Pancreas (tissue), 10 donors: ENCODE measurements at regions not wholly inside any gene's neighbourhood (a gene's known extent, or its start where the extent isn't known, plus 50 kb on each side); places are given as distances from the start of the nearest gene placed in this dataset.
"Not testable (repeated sequence)": the region's sequence is repeated elsewhere in the genome, so short reads cannot be mapped to it uniquely, and the experiment has no call there.

Source experiments
- ATAC-seq, 4 donors: fragments of 200-7000 bp; cut with Tn5 transposase; one replicate each; pipeline versions ENCODE4 v1.8.0 to v1.9.1; 2020; ENCODE audit warnings: mild to moderate bottlenecking in 4 of 4, moderate library complexity in 4 of 4
- DNase-seq, 6 donors: peaks; one replicate each; pipeline ENCODE4 v3.0.0-alpha.2; 2020
- FAIRE-seq: peaks from 2 replicates; lab custom pipeline; 2012; peaks lifted over from hg19 to GRCh38; lab: Jason Lieb, UNC
- H3K27ac ChIP-seq, 4 donors: fragments of 200-600 bp; sonication (generic); 1 replicate in 3 of 4; 2 replicates in 1 of 4; pipeline versions ENCODE4 v1.5.0 to v1.8.0; 2020
- H3K27me3 ChIP-seq, 4 donors: fragments of 200-600 bp; one replicate each; pipeline ENCODE4 v1.8.0; 2021
- H3K36me3 ChIP-seq, 3 donors: fragments of 200-600 bp; sonication (generic) in 1 of 3; one replicate each; pipeline versions ENCODE4 v1.5.0 to v1.8.0; 2020 to 2021
- H3K4me1 ChIP-seq, 3 donors: fragments of 200-600 bp; one replicate each; pipeline ENCODE4 v1.8.0; 2021
- H3K4me3 ChIP-seq, 4 donors: fragments of 200-600 bp; sonication (generic) in 2 of 4; one replicate each; pipeline versions ENCODE4 v1.5.0 to v1.8.0; 2020 to 2021
- H3K9me3 ChIP-seq, 4 donors: fragments of 200-600 bp; one replicate each; pipeline ENCODE4 v1.8.0; 2021
- WGBS, 2 donors: extraction: QIAGEN DNeasy Blood & Tissue Kit; methylation state at CpG; one replicate each; pipeline ENCODE4 v1.1.7; 2013; 5-methylcytosine and 5-hydroxymethylcytosine counted together
- intact Hi-C, 3 donors: fragments of 100-400 bp; cut with DNase I; formaldehyde crosslinking; loops; one replicate each; pipeline versions ENCODE4 v1.11.1 to v1.14.2; 2022
- TF ChIP-seq, protein P1 (sequence below), 4 donors: fragments of 200-600 bp; sonication (generic) in 3 of 4; IDR thresholded peaks; one replicate each; pipeline versions ENCODE4 v1.5.0 to v1.8.0; 2021; ENCODE audit warnings: antibody characterized with exemption in 4 of 4
- donor health status: healthy with polysubstance abuse.
- donor health status: DM: no; HTN: no; CAD: no; lungs with moderate emphysema.
- donor health status: DM: no; HTN: no; CAD: no.
- donor health status: control.
- donor health status: control.
- donor health status: Bipolar disorder and iron deficiency.
- donor health status: DM: yes; HTN: yes; CAD: no.
- donor health status: DM: no; HTN: no; CAD: no.
- donor health status: DM: no; HTN: no; CAD: no.
- donor health status: DM: yes; HTN: yes; CAD: no.

DNA sequence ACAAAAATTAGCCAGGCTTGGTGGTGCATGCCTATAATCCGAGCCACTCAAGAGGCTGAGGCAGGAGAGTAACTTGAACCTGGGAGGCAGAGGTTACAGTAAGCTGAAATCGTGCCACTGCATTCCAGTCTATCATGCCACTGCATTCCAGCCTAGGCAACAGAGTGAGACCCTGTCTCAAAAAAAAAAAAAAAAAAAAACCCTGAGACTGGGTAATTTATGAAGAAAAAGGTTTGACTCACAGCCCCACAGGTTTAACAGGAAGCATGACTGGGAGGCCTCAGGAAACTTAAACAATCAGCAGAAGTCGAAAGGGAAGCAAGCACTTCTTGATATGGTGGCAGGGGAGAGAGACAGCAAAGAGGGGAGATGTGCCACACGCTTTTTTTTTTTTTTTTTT lies 123.2 kb downstream of the GXYLT1 start:
- no peak overlapping the region for H3K27ac ChIP-seq
- no peak for ATAC-seq
- intact Hi-C loops: loop anchor here in 2 of 3 donors (5.0 to 10.0 kb wide), 3 partner anchors 744 to 1077 kb away; no protein-coding TSS in a partner anchor
- TF ChIP-seq, protein P1, sequence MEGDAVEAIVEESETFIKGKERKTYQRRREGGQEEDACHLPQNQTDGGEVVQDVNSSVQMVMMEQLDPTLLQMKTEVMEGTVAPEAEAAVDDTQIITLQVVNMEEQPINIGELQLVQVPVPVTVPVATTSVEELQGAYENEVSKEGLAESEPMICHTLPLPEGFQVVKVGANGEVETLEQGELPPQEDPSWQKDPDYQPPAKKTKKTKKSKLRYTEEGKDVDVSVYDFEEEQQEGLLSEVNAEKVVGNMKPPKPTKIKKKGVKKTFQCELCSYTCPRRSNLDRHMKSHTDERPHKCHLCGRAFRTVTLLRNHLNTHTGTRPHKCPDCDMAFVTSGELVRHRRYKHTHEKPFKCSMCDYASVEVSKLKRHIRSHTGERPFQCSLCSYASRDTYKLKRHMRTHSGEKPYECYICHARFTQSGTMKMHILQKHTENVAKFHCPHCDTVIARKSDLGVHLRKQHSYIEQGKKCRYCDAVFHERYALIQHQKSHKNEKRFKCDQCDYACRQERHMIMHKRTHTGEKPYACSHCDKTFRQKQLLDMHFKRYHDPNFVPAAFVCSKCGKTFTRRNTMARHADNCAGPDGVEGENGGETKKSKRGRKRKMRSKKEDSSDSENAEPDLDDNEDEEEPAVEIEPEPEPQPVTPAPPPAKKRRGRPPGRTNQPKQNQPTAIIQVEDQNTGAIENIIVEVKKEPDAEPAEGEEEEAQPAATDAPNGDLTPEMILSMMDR (IDR thresholded peaks at IDR 0.05): no peak
- no peak overlapping the region for H3K4me3 ChIP-seq
- H3K9me3 ChIP-seq: no peaks in the 10 kb centered on the region
- peaks cover 0 to 3% (median 0%) of the 10 kb centered on the region in 4 donors for H3K27me3 ChIP-seq
- H3K36me3 ChIP-seq: no peaks in the 10 kb centered on the region
- no peaks in the 10 kb centered on the region for H3K4me1 ChIP-seq
- no peak for FAIRE-seq
- no peak for DNase-seq
- 63 to 83% methylated on average over 4 of the region's 4 CpGs for WGBS, 2 donors

DNA sequence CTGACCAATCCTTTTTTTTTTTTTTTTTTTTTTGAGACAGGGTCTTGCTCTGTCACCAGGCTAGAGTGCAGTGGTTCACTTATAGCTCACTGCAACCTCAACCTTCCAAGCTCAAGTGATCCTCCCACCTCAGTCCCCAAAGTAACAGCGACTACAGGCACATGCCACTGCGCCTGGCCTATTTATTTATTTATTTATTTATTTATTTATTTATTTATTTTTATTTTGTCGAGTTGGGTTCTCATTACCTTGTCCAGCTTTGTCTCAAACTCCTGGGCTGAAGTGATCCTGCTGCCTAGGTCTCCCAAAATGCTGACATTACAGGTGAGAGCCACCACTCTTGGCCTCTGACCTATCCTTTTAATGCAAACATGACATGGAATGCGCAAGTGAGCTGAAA lies 124.4 kb downstream of the GXYLT1 start:
- no peaks in the 10 kb centered on the region for H3K9me3 ChIP-seq
- no peaks in the 10 kb centered on the region for H3K36me3 ChIP-seq
- no peaks in the 10 kb centered on the region for H3K4me1 ChIP-seq
- peaks cover 0 to 3% (median 0%) of the 10 kb centered on the region in 4 donors for H3K27me3 ChIP-seq
- H3K4me3 ChIP-seq: no peak overlapping the region
- FAIRE-seq (no peak), DNase-seq (no peak), ATAC-seq (no peak)
- TF ChIP-seq, protein P1 (IDR thresholded peaks at IDR 0.05): no peak
- 88 to 89% methylated on average over 4 of the region's 4 CpGs for WGBS, 2 donors
- no peak overlapping the region for H3K27ac ChIP-seq
- intact Hi-C loops: loop anchor here in 2 of 3 donors (5.0 to 10.0 kb wide), 3 partner anchors 743 to 1075 kb away; no protein-coding TSS in a partner anchor

DNA sequence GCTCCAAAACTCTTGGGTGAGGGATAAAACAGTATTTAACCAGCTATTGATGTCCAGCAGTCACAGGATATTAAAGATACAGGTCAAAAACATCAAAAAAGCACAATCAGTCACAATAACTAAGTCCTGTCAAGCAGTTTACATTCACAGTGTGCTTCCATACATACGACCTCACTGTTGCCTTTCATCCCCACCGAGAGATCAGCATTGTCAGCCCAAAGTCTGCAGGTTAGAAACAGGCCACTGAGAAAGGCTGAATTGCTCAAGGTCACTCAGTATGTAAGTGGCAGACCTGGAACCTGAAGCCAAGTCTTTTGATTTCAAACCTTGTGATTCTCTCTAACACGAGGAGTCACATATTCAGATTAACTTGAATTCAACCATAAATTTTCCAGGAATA lies 124.9 kb downstream of the GXYLT1 start:
- 38 to 42% methylated on average over 3 of the region's 3 CpGs for WGBS, 2 donors
- H3K4me1 ChIP-seq: no peaks in the 10 kb centered on the region
- no peaks in the 10 kb centered on the region for H3K36me3 ChIP-seq
- no peak overlapping the region for H3K27ac ChIP-seq
- H3K4me3 ChIP-seq: no peak overlapping the region
- peaks cover 0 to 3% (median 0%) of the 10 kb centered on the region in 4 donors for H3K27me3 ChIP-seq
- no peak for DNase-seq
- no peak for ATAC-seq
- FAIRE-seq: no peak
- intact Hi-C loops: loop anchor here in 2 of 3 donors (5.0 to 10.0 kb wide), 3 partner anchors 742 to 1075 kb away; no protein-coding TSS in a partner anchor
- no peaks in the 10 kb centered on the region for H3K9me3 ChIP-seq
- TF ChIP-seq, protein P1 (IDR thresholded peaks at IDR 0.05): no peak

DNA sequence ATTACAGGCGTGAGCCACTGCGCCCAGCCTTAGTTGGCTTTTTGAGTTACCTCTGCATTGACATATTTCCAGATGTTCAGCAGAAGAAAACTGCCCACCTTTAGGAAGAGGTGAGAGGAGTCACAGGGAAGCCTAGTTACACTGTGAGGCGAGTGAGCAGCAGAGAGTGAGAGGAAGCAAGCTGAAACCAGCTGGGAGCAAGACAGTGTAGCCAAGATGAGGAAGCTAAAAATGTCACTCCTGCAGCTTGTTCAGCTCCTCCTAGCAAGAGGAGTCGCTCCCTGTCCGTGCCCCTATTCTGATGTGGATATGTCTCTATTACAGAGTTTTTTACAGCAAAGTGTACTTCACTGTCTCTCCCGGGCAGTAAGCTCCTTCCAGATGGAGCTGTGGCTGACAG lies 127.6 kb downstream of the GXYLT1 start:
- DNase-seq: no peak
- FAIRE-seq: no peak
- H3K36me3 ChIP-seq: no peaks in the 10 kb centered on the region
- no peak overlapping the region for H3K27ac ChIP-seq
- H3K9me3 ChIP-seq: no peaks in the 10 kb centered on the region
- H3K4me1 ChIP-seq: no peaks in the 10 kb centered on the region
- TF ChIP-seq, protein P1 (IDR thresholded peaks at IDR 0.05): no peak
- H3K4me3 ChIP-seq: no peak overlapping the region
- ATAC-seq: no peak
- H3K27me3 ChIP-seq: no peaks in the 10 kb centered on the region
- WGBS, 2 donors: 62 to 77% methylated on average over 6 of the region's 6 CpGs
- intact Hi-C loops: no loop called here

DNA sequence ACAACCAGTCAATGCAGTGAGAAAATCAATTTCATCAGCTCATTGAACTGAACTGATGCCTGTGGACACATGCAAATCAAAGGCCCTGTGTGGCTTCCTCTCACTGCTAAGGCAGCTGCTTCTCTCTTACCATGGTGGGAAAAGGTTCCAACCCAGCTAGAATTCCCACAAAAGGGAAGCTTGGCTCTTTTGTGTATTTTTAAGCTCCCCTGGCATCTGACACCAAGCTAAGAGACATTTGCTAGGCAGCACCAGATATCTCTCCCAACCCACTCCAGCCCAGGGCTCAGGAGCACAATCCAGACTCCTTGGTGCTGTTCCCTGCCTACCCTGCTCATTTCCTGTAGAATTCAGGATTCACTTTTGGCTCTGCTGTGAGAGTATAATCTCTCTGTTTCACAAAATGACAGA lies 129.6 kb downstream of the GXYLT1 start:
- DNase-seq (no peak), FAIRE-seq (no peak), ATAC-seq (no peak)
- TF ChIP-seq, protein P1 (IDR thresholded peaks at IDR 0.05): no peak
- H3K4me3 ChIP-seq: no peak overlapping the region
- no peak overlapping the region for H3K27ac ChIP-seq
- intact Hi-C loops: no loop called here
- H3K9me3 ChIP-seq: no peaks in the 10 kb centered on the region
- no peaks in the 10 kb centered on the region for H3K4me1 ChIP-seq
- H3K36me3 ChIP-seq: no peaks in the 10 kb centered on the region
- no peaks in the 10 kb centered on the region for H3K27me3 ChIP-seq

DNA sequence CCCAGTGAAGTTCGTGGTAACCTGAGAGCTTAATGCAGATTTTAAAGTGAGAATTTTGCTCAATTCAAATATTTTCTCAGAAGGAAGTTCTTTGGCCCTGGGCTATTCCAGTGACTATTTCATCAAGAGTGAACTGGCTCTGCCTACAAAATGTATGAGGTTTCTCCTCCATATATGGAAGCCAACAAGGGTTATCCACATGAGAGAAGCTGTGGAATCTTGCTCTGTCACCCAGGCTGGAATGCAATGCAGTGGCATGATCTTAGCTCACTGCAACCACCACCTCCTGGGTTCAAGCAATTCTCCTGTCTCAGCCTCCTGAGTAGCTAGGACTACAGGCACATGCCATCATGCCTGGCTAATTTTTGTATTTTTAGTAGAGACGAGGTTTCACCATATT lies 132.2 kb downstream of the GXYLT1 start:
- FAIRE-seq, H3K27ac ChIP-seq, H3K36me3 ChIP-seq, H3K27me3 ChIP-seq, ATAC-seq, H3K4me3 ChIP-seq, H3K9me3 ChIP-seq, DNase-seq, H3K4me1 ChIP-seq, intact Hi-C loops: not testable (repeated sequence)
- WGBS, 2 donors: 64 to 76% methylated on average over 2 of the region's 2 CpGs
